Natural killer cell treated with Interleukin-12 subunit alpha and Interleukin-12 subunit beta and Interleukin-15 and Interleukin-18, amount 100 ng/mL, for 72 hours (primary cell): ENCODE measurements at regions not wholly inside any gene's neighbourhood (a gene's known extent, or its start where the extent isn't known, plus 50 kb on each side); places are given as distances from the start of the nearest gene placed in this dataset.

Source experiments
- ATAC-seq, 2 donors: fragments of 150-1000 bp; cut with Tn5 transposase in 1 of 2; sonication (Bioruptor Pico), chemical (Tn5 transposase) in 1 of 2; 2 replicates each; pipeline ENCODE4 v1.10.0; 2021
- DNase-seq: peaks from one replicate; pipeline ENCODE4 v3.0.0; 2022; ENCODE audit warnings: low spot score
- H3K27ac Mint-ChIP-seq, 2 donors: 1 replicate in 1 of 2; 2 replicates in 1 of 2; pipeline ENCODE4 v1.8.0; 2022; ENCODE audit warnings: mixed read lengths in 2 of 2, mild to moderate bottlenecking in 1 of 2, moderate library complexity in 1 of 2
- H3K27me3 Mint-ChIP-seq, 2 donors: 1 replicate in 1 of 2; 2 replicates in 1 of 2; pipeline ENCODE4 v1.8.0; 2022; ENCODE audit warnings: mixed read lengths in 2 of 2
- H3K36me3 Mint-ChIP-seq: one replicate; pipeline ENCODE4 v1.8.0; 2022; ENCODE audit warnings: mixed read lengths
- H3K4me1 Mint-ChIP-seq, 2 donors: 1 replicate in 1 of 2; 2 replicates in 1 of 2; pipeline ENCODE4 v1.8.0; 2022; ENCODE audit warnings: low read depth in 2 of 2, mixed read lengths in 2 of 2, mild to moderate bottlenecking in 1 of 2
- H3K4me3 Mint-ChIP-seq: one replicate; pipeline ENCODE4 v1.8.0; 2022; ENCODE audit warnings: mixed read lengths
- H3K9me3 Mint-ChIP-seq: 2 replicates; pipeline ENCODE4 v1.8.0; 2022; ENCODE audit warnings: mixed read lengths

- Mint-ChIP-seq H3K4me1 (no peaks in the 10 kb centered on the region), H3K9me3 (peaks cover 8% of the 10 kb centered on the region), H3K27ac (no peak overlapping the region), H3K36me3 (no peaks in the 10 kb centered on the region), H3K4me3 (no peak overlapping the region), H3K27me3 (no peaks in the 10 kb centered on the region)
- no peak for ATAC-seq
- no peak for DNase-seq
These were observed 368.5 kb downstream of the PCDH7 start for GRCh38 chr4:31088600-31089230.

- no peak for ATAC-seq
- no peak for DNase-seq
- no peak overlapping the region for H3K4me3 Mint-ChIP-seq
- no peaks in the 10 kb centered on the region for H3K27me3 Mint-ChIP-seq
- H3K27ac Mint-ChIP-seq, result no peak overlapping the region
- H3K36me3 Mint-ChIP-seq, result no peaks in the 10 kb centered on the region
- H3K4me1 Mint-ChIP-seq, result no peaks in the 10 kb centered on the region
- peaks cover 8% of the 10 kb centered on the region for H3K9me3 Mint-ChIP-seq
These were observed 369.6 kb downstream of the PCDH7 start for GRCh38 chr4:31089815-31090214.

GRCh38 chr4:31094474-31094873 lies 374.3 kb downstream of the PCDH7 start:
- H3K4me3 Mint-ChIP-seq, result no peak overlapping the region
- no peaks in the 10 kb centered on the region for H3K4me1 Mint-ChIP-seq
- H3K27me3 Mint-ChIP-seq, result no peaks in the 10 kb centered on the region
- ATAC-seq (no peak), DNase-seq (no peak)
- H3K27ac Mint-ChIP-seq, result no peak overlapping the region
- H3K9me3 Mint-ChIP-seq, result peaks cover 13% of the 10 kb centered on the region
- peaks cover 5% of the 10 kb centered on the region for H3K36me3 Mint-ChIP-seq

GRCh38 chr4:31097999-31098398 lies 377.8 kb downstream of the PCDH7 start:
- ATAC-seq (no peak), DNase-seq (no peak)
- Mint-ChIP-seq H3K36me3 (peaks cover 5% of the 10 kb centered on the region), H3K27ac (no peak overlapping the region), H3K9me3 (peaks cover 14% of the 10 kb centered on the region), H3K4me1 (no peaks in the 10 kb centered on the region), H3K27me3 (no peaks in the 10 kb centered on the region), H3K4me3 (no peak overlapping the region)

GRCh38 chr4:31100536-31100935 lies 380.4 kb downstream of the PCDH7 start:
- Mint-ChIP-seq H3K36me3 (peaks cover 5% of the 10 kb centered on the region), H3K9me3 (peaks cover 16% of the 10 kb centered on the region), H3K4me3 (no peak overlapping the region), H3K4me1 (no peaks in the 10 kb centered on the region), H3K27ac (no peak overlapping the region), H3K27me3 (no peaks in the 10 kb centered on the region)
- no peak for DNase-seq
- no peak for ATAC-seq

GRCh38 chr4:31104043-31104442 lies 383.9 kb downstream of the PCDH7 start:
- DNase-seq, result no peak
- no peak overlapping the region for H3K4me3 Mint-ChIP-seq
- no peaks in the 10 kb centered on the region for H3K36me3 Mint-ChIP-seq
- ATAC-seq, result no peak
- H3K27ac Mint-ChIP-seq, result no peak overlapping the region
- no peaks in the 10 kb centered on the region for H3K27me3 Mint-ChIP-seq
- H3K4me1 Mint-ChIP-seq, result no peaks in the 10 kb centered on the region
- peaks cover 13% of the 10 kb centered on the region for H3K9me3 Mint-ChIP-seq

GRCh38 chr4:31104577-31104976 lies 384.4 kb downstream of the PCDH7 start:
- DNase-seq (no peak), ATAC-seq (no peak)
- Mint-ChIP-seq H3K36me3 (no peaks in the 10 kb centered on the region), H3K4me3 (no peak overlapping the region), H3K27me3 (no peaks in the 10 kb centered on the region), H3K4me1 (no peaks in the 10 kb centered on the region), H3K9me3 (peaks cover 13% of the 10 kb centered on the region), H3K27ac (no peak overlapping the region)

- no peaks in the 10 kb centered on the region for H3K27me3 Mint-ChIP-seq
- peaks cover 10% of the 10 kb centered on the region for H3K9me3 Mint-ChIP-seq
- no peak overlapping the region for H3K27ac Mint-ChIP-seq
- no peak overlapping the region for H3K4me3 Mint-ChIP-seq
- ATAC-seq, result no peak
- no peaks in the 10 kb centered on the region for H3K4me1 Mint-ChIP-seq
- no peaks in the 10 kb centered on the region for H3K36me3 Mint-ChIP-seq
- no peak for DNase-seq
These were observed 386.2 kb downstream of the PCDH7 start for GRCh38 chr4:31106419-31106818.

- DNase-seq (no peak), ATAC-seq (no peak)
- Mint-ChIP-seq H3K27ac (no peak overlapping the region), H3K9me3 (peaks cover 10% of the 10 kb centered on the region), H3K4me1 (no peaks in the 10 kb centered on the region), H3K27me3 (no peaks in the 10 kb centered on the region), H3K36me3 (no peaks in the 10 kb centered on the region), H3K4me3 (no peak overlapping the region)
These were observed 387.2 kb downstream of the PCDH7 start for GRCh38 chr4:31107362-31107761.

- Mint-ChIP-seq H3K4me1 (no peaks in the 10 kb centered on the region), H3K36me3 (no peaks in the 10 kb centered on the region), H3K27ac (no peak overlapping the region), H3K9me3 (peaks cover 6% of the 10 kb centered on the region), H3K4me3 (no peak overlapping the region), H3K27me3 (no peaks in the 10 kb centered on the region)
- no peak for ATAC-seq
- no peak for DNase-seq
These were observed 388.6 kb downstream of the PCDH7 start for GRCh38 chr4:31108762-31109161.

GRCh38 chr4:31111790-31112189 lies 391.6 kb downstream of the PCDH7 start:
- no peaks in the 10 kb centered on the region for H3K4me1 Mint-ChIP-seq

GRCh38 chr4:31114816-31115215 lies 394.6 kb downstream of the PCDH7 start:
- Mint-ChIP-seq H3K4me1 (no peaks in the 10 kb centered on the region), H3K27me3 (no peaks in the 10 kb centered on the region), H3K4me3 (no peak overlapping the region), H3K9me3 (no peaks in the 10 kb centered on the region), H3K36me3 (no peaks in the 10 kb centered on the region), H3K27ac (no peak overlapping the region)
- DNase-seq (no peak), ATAC-seq (no peak)

More at GRCh38 chr4:31111790-31112189, 391.6 kb downstream of the PCDH7 start:
- Mint-ChIP-seq H3K4me3 (no peak overlapping the region), H3K27me3 (no peaks in the 10 kb centered on the region), H3K36me3 (no peaks in the 10 kb centered on the region), H3K27ac (no peak overlapping the region), H3K9me3 (peaks cover 3% of the 10 kb centered on the region)
- no peak for DNase-seq
- no peak for ATAC-seq

- H3K4me3 Mint-ChIP-seq, result no peak overlapping the region
These were observed 403.9 kb downstream of the PCDH7 start for GRCh38 chr4:31124008-31124585.

GRCh38 chr4:31125061-31125460 lies 404.9 kb downstream of the PCDH7 start:
- Mint-ChIP-seq H3K9me3 (peaks cover 6% of the 10 kb centered on the region), H3K27me3 (no peaks in the 10 kb centered on the region), H3K4me3 (no peak overlapping the region), H3K27ac (no peak overlapping the region), H3K4me1 (no peaks in the 10 kb centered on the region), H3K36me3 (no peaks in the 10 kb centered on the region)
- ATAC-seq (no peak), DNase-seq (no peak)

More at GRCh38 chr4:31124008-31124585, 403.9 kb downstream of the PCDH7 start:
- Mint-ChIP-seq H3K9me3 (peaks cover 4% of the 10 kb centered on the region), H3K27me3 (no peaks in the 10 kb centered on the region), H3K4me1 (no peaks in the 10 kb centered on the region), H3K27ac (no peak overlapping the region), H3K36me3 (no peaks in the 10 kb centered on the region)
- no peak for DNase-seq
- ATAC-seq, result no peak

- Mint-ChIP-seq H3K4me1 (no peaks in the 10 kb centered on the region), H3K9me3 (peaks cover 6% of the 10 kb centered on the region), H3K27ac (no peak overlapping the region), H3K36me3 (no peaks in the 10 kb centered on the region), H3K4me3 (no peak overlapping the region), H3K27me3 (no peaks in the 10 kb centered on the region)
- DNase-seq, result no peak
- ATAC-seq, result no peak
These were observed 405.3 kb downstream of the PCDH7 start for GRCh38 chr4:31125496-31125895.
